Astrocyte (in vitro differentiated cells and primary cell): ENCODE measurements at regions not wholly inside any gene's neighbourhood (a gene's known extent, or its start where the extent isn't known, plus 50 kb on each side); places are given as distances from the start of the nearest gene placed in this dataset.

Experiments
- DNase-seq: peaks from one replicate; pipeline ENCODE4 v3.0.0-alpha.2; 2010; ENCODE audit warnings: low read depth
- FAIRE-seq: peaks from 2 replicates; lab custom pipeline; 2011; peaks lifted over from hg19 to GRCh38; lab: Jason Lieb, UNC
- H2AFZ ChIP-seq: 2 replicates; pipeline ENCODE4 v1.6.0; 2012; ENCODE audit warnings: low read depth, low read length, inconsistent platforms
- H3K27ac ChIP-seq: 2 replicates; pipeline ENCODE4 v1.5.1; 2011; ENCODE audit warnings: low read depth, low read length, inconsistent platforms
- H3K27me3 ChIP-seq: 2 replicates; pipeline ENCODE4 v1.6.0; 2011; ENCODE audit warnings: low read length, inconsistent platforms; ENCODE audit not compliant: insufficient read depth
- H3K36me3 ChIP-seq: 2 replicates; pipeline ENCODE4 v1.5.1; 2011; ENCODE audit warnings: low read length, inconsistent platforms; ENCODE audit not compliant: insufficient read depth
- H3K4me1 ChIP-seq: 2 replicates; pipeline ENCODE4 v1.5.1; 2011; ENCODE audit warnings: low read length, inconsistent platforms; ENCODE audit not compliant: insufficient read depth
- H3K4me2 ChIP-seq: 2 replicates; pipeline ENCODE4 v1.6.0; 2012; ENCODE audit warnings: low read length, inconsistent platforms
- H3K4me3 ChIP-seq: 2 replicates; pipeline ENCODE4 v1.5.1; 2011; ENCODE audit warnings: low read depth, mild to moderate bottlenecking, low read length, inconsistent platforms; ENCODE audit not compliant: insufficient read depth
- H3K79me2 ChIP-seq: 2 replicates; pipeline ENCODE4 v1.6.0; 2012; ENCODE audit warnings: mild to moderate bottlenecking, low read length, inconsistent platforms; ENCODE audit not compliant: insufficient read depth
- H3K9ac ChIP-seq: 2 replicates; pipeline ENCODE4 v1.6.0; 2012; ENCODE audit warnings: mild to moderate bottlenecking, low read length, inconsistent platforms
- H3K9me3 ChIP-seq: 2 replicates; pipeline ENCODE4 v1.5.1; 2012; ENCODE audit warnings: low read depth, mild to moderate bottlenecking, low read length, inconsistent platforms; ENCODE audit not compliant: insufficient read depth
- H4K20me1 ChIP-seq: 2 replicates; pipeline ENCODE4 v1.6.0; 2012; ENCODE audit warnings: low read length, inconsistent platforms; ENCODE audit not compliant: insufficient read depth
- H3K27ac Mint-ChIP-seq: one replicate; pipeline ENCODE4 v1.8.0; 2021; ENCODE audit warnings: mild to moderate bottlenecking, mixed read lengths; ENCODE audit not compliant: unreplicated experiment
- H3K27me3 Mint-ChIP-seq: one replicate; pipeline ENCODE4 v1.8.0; 2021; ENCODE audit warnings: low read depth, mixed read lengths; ENCODE audit not compliant: unreplicated experiment
- H3K36me3 Mint-ChIP-seq: one replicate; pipeline ENCODE4 v1.8.0; 2021; ENCODE audit warnings: low read depth, mixed read lengths; ENCODE audit not compliant: unreplicated experiment
- H3K4me1 Mint-ChIP-seq: one replicate; pipeline ENCODE4 v1.8.0; 2021; ENCODE audit warnings: low read depth, mixed read lengths; ENCODE audit not compliant: unreplicated experiment
- H3K4me3 Mint-ChIP-seq: one replicate; pipeline ENCODE4 v1.8.0; 2021; ENCODE audit warnings: mild to moderate bottlenecking, moderate library complexity, mixed read lengths; ENCODE audit not compliant: unreplicated experiment
- H3K9me3 Mint-ChIP-seq: one replicate; pipeline ENCODE4 v1.8.0; 2021; ENCODE audit warnings: mild to moderate bottlenecking, mixed read lengths; ENCODE audit not compliant: unreplicated experiment
- CTCF ChIP-seq: IDR thresholded peaks from 2 replicates; pipeline ENCODE4 v1.5.1; 2011; ENCODE audit warnings: low read depth, mild to moderate bottlenecking, inconsistent platforms, low read length, moderate library complexity; ENCODE audit not compliant: insufficient read depth
- EZH2 ChIP-seq: IDR thresholded peaks from 2 replicates; pipeline ENCODE4 v1.6.1; 2012; ENCODE audit warnings: mild to moderate bottlenecking, low read length, inconsistent platforms; ENCODE audit not compliant: insufficient read depth

- no peak overlapping the region for H3K27ac ChIP-seq
- H3K4me1 Mint-ChIP-seq: no peaks in the 10 kb centered on the region
- no peaks in the 10 kb centered on the region for H3K79me2 ChIP-seq
- peaks cover 29% of the 10 kb centered on the region for H3K27me3 Mint-ChIP-seq
- H3K9ac ChIP-seq: peak overlapping the region; percentile 53
- no peaks in the 10 kb centered on the region for H3K9me3 Mint-ChIP-seq
- H3K4me2 ChIP-seq: peak overlapping the region; percentile 80
- H3K36me3 ChIP-seq: no peaks in the 10 kb centered on the region
- peak overlapping the region; percentile 67 for H3K27ac Mint-ChIP-seq
- no peaks in the 10 kb centered on the region for H3K27me3 ChIP-seq
- TF ChIP-seq EZH2 (no peak), CTCF (peak; percentile 82)
- H4K20me1 ChIP-seq: no peaks in the 10 kb centered on the region
- peak overlapping the region; percentile 63 for H2AFZ ChIP-seq
- H3K4me1 ChIP-seq: peaks cover 7% of the 10 kb centered on the region
- H3K4me3 ChIP-seq: no peak overlapping the region
- H3K36me3 Mint-ChIP-seq: no peaks in the 10 kb centered on the region
- H3K4me3 Mint-ChIP-seq: no peak overlapping the region
- DNase-seq: peak; percentile 91
- FAIRE-seq: no peak
- H3K9me3 ChIP-seq: no peaks in the 10 kb centered on the region
Observed at GRCh38 chr2:67846370-67847070, 216.3 kb downstream of the C1D start.

GRCh38 chr2:67848551-67849285, 214.1 kb downstream of the C1D start:
- Mint-ChIP-seq H3K27me3 (peaks cover 24% of the 10 kb centered on the region), H3K4me3 (no peak overlapping the region), H3K27ac (no peak overlapping the region), H3K36me3 (no peaks in the 10 kb centered on the region), H3K9me3 (no peaks in the 10 kb centered on the region), H3K4me1 (no peaks in the 10 kb centered on the region)
- no peaks in the 10 kb centered on the region for H4K20me1 ChIP-seq
- no peaks in the 10 kb centered on the region for H3K27me3 ChIP-seq
- FAIRE-seq (no peak), DNase-seq (no peak)
- H3K4me2 ChIP-seq: no peak overlapping the region
- TF ChIP-seq EZH2 (no peak), CTCF (no peak)
- H3K9ac ChIP-seq: no peak overlapping the region
- no peaks in the 10 kb centered on the region for H3K79me2 ChIP-seq
- H3K4me1 ChIP-seq: peaks cover 7% of the 10 kb centered on the region
- no peak overlapping the region for H2AFZ ChIP-seq
- no peaks in the 10 kb centered on the region for H3K36me3 ChIP-seq
- H3K27ac ChIP-seq: no peak overlapping the region
- no peak overlapping the region for H3K4me3 ChIP-seq
- H3K9me3 ChIP-seq: no peaks in the 10 kb centered on the region

- Histone ChIP-seq H3K4me2 (no peak overlapping the region), H3K27ac (no peak overlapping the region), H3K36me3 (no peaks in the 10 kb centered on the region), H3K79me2 (no peaks in the 10 kb centered on the region), H3K4me1 (peaks cover 3% of the 10 kb centered on the region), H3K27me3 (no peaks in the 10 kb centered on the region), H2AFZ (no peak overlapping the region), H3K4me3 (no peak overlapping the region), H3K9ac (no peak overlapping the region), H3K9me3 (no peaks in the 10 kb centered on the region), H4K20me1 (no peaks in the 10 kb centered on the region)
- TF ChIP-seq CTCF (no peak), EZH2 (no peak)
- Mint-ChIP-seq H3K4me3 (no peak overlapping the region), H3K4me1 (no peaks in the 10 kb centered on the region), H3K9me3 (no peaks in the 10 kb centered on the region), H3K36me3 (no peaks in the 10 kb centered on the region), H3K27me3 (peaks cover 20% of the 10 kb centered on the region), H3K27ac (no peak overlapping the region)
- DNase-seq (no peak), FAIRE-seq (no peak)
Observed at GRCh38 chr2:67851016-67851415, 211.8 kb downstream of the C1D start.
